H1 (cell line): ENCODE measurements at regions not wholly inside any gene's neighbourhood (a gene's known extent, or its start where the extent isn't known, plus 50 kb on each side); places are given as distances from the start of the nearest gene placed in this dataset.

ENCODE experiments used
- CTBP2 ChIP-seq: IDR thresholded peaks from 2 replicates; pipeline ENCODE4 v1.7.0; 2011; ENCODE audit warnings: borderline replicate concordance, mild to moderate bottlenecking, moderate library complexity, mixed read lengths, low read length; ENCODE audit not compliant: insufficient read depth, insufficient read length
- EGR1 ChIP-seq: IDR thresholded peaks from 2 replicates; pipeline ENCODE4 v1.6.1; 2011; ENCODE audit warnings: low read depth, low read length, borderline replicate concordance
- ZNF274 ChIP-seq: IDR thresholded peaks from 2 replicates; pipeline ENCODE4 v1.7.0; 2012; ENCODE audit warnings: low read length, borderline replicate concordance; ENCODE audit errors: extremely low read depth

DNA sequence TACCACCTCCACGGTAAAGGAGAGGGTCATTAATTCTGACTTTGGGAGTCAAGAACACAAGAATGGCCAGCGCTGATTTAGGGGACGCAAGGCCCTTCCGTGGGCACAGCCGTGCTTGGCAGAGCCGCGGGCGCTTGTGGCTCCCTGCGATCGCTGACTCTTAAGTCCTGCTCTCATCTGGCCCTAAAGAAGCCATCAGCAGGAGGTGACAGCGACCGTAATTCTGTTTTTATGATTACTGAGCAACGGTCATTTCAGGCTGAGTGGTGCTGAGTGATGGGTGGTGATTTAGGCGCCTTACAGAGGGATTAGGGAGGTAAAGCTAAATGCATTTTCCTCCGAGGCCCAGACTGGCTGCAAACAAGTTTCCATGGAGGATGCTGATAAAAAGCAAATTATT, 364.6 kb upstream of the SULF2 start (continued):
- TF ChIP-seq ZNF274 (no peak), CTBP2 (no peak), EGR1 (no peak)
- TF ChIP-seq, all 59 proteins: peak for 0
